Keratinocyte (primary cell): ENCODE measurements at regions not wholly inside any gene's neighbourhood (a gene's known extent, or its start where the extent isn't known, plus 50 kb on each side); places are given as distances from the start of the nearest gene placed in this dataset.

ENCODE experiments used
- CTCF ChIP-seq, 3 experiments: IDR thresholded peaks in 1 of 3; conservative IDR thresholded peaks in 1 of 3; optimal IDR thresholded peaks in 1 of 3; 2 replicates in 2 of 3; 3 replicates in 1 of 3; pipeline versions ENCODE3 to v1.5.1; 2011; ENCODE audit warnings: low read length in 3 of 3, mild to moderate bottlenecking in 3 of 3, moderate library complexity in 2 of 3, control low read depth in 1 of 3, inconsistent platforms in 1 of 3; ENCODE audit not compliant: insufficient read depth in 2 of 3; ENCODE audit errors: extremely low read depth in 1 of 3
- EZH2 ChIP-seq: IDR thresholded peaks from one replicate; pipeline ENCODE4 v1.6.1; 2012; ENCODE audit warnings: inconsistent platforms, mild to moderate bottlenecking, low read length, moderate library complexity

GRCh38 chr10:81182296-81182695, 644.6 kb downstream of the SH2D4B start:
- TF ChIP-seq CTCF (optimal IDR thresholded peaks at IDR 0.05 in 1 of 3, IDR thresholded peaks at IDR 0.05 in 1 of 3, conservative IDR thresholded peaks at IDR 0.05 in 1 of 3; ENCODE audit: extremely low read depth in 1 of 3, insufficient read depth in 2 of 3, low read length in 3 of 3) (no peak), EZH2 (no peak)
